Right lobe of liver (tissue), 4 donors: ENCODE measurements at regions not wholly inside any gene's neighbourhood (a gene's known extent, or its start where the extent isn't known, plus 50 kb on each side); places are given as distances from the start of the nearest gene placed in this dataset.

Experiments
- CTCF ChIP-seq, 4 donors: fragments of 200-600 bp in 3 of 4; fragments of 450-650 bp in 1 of 4; IDR thresholded peaks; one replicate each; pipeline versions ENCODE4 v1.5.1 to v1.8.0; 2016 to 2022; ENCODE audit warnings: antibody characterized with exemption in 4 of 4, mild to moderate bottlenecking in 2 of 4
- POLR2A ChIP-seq: fragments of 450-650 bp; IDR thresholded peaks from one replicate; pipeline ENCODE4 v1.6.1; 2017; ENCODE audit warnings: antibody characterized with exemption, mild to moderate bottlenecking
- donor health status: DM: no; HTN: no; CAD: no.
- donor health status: DM: no; HTN: no; CAD: no.
- donor health status: DM: no; HTN: yes; CAD: no.

GRCh38 chr5:159639590-159639989 is 276.7 kb upstream of the ADRA1B start:
- TF ChIP-seq CTCF (IDR thresholded peaks at IDR 0.05): no peak
- no peak for TF ChIP-seq POLR2A
